ENCODE measurements at regions not wholly inside any gene's neighbourhood (a gene's known extent, or its start where the extent isn't known, plus 50 kb on each side); places are given as distances from the start of the nearest gene placed in this dataset.

DNA sequence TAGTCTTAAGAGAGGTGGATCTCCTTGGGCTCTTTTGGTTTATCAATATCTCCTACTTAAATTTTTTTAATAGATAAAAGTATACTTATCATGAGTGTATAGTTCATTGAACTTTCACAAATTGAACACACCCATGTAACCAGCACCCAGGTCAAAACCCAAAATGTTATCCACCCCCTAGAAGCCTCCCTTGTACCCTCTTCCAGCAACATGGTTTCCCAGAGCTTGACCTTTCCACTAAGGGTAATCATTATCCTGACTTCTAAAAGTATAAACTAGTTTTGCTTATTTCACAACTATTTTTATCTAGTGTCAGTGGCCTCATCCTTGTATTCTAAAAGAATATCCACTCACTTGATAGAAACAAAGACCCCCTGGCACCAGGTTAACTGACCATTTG lies 106.8 kb downstream of the MDH1 start:
- peaks cover 0 to 15% (median 2%) of the 10 kb centered on the region in 4 donors for H3K4me1 ChIP-seq
- TF ChIP-seq, protein P1, sequence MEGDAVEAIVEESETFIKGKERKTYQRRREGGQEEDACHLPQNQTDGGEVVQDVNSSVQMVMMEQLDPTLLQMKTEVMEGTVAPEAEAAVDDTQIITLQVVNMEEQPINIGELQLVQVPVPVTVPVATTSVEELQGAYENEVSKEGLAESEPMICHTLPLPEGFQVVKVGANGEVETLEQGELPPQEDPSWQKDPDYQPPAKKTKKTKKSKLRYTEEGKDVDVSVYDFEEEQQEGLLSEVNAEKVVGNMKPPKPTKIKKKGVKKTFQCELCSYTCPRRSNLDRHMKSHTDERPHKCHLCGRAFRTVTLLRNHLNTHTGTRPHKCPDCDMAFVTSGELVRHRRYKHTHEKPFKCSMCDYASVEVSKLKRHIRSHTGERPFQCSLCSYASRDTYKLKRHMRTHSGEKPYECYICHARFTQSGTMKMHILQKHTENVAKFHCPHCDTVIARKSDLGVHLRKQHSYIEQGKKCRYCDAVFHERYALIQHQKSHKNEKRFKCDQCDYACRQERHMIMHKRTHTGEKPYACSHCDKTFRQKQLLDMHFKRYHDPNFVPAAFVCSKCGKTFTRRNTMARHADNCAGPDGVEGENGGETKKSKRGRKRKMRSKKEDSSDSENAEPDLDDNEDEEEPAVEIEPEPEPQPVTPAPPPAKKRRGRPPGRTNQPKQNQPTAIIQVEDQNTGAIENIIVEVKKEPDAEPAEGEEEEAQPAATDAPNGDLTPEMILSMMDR (IDR thresholded peaks at IDR 0.05), result no peak
- TF ChIP-seq POLR2A (IDR thresholded peaks at IDR 0.05), result no peak
- no peak for TF ChIP-seq EP300 (IDR thresholded peaks at IDR 0.05; ENCODE audit: low read depth)
- TF ChIP-seq POLR2AphosphoS5 (IDR thresholded peaks at IDR 0.05), result no peak
- no peak for DNase-seq
- H3K27ac ChIP-seq, result no peak overlapping the region
- no peak overlapping the region for H3K4me3 ChIP-seq
- in situ Hi-C loops (cut with MboI; ENCODE audit: low pct_ligation_motif_present in 1 of 4, low pct_unique_long_range_greater_than_20kb in 1 of 4, low sequenced_read_pairs in 3 of 4), result loop anchor here (10.0 to 25.0 kb wide), 4 partner anchors 159 to 189 kb away; no protein-coding TSS in a partner anchor
- intact Hi-C loops (cut with DNase I; ENCODE audit: low total_unique reads), result no loop called here
- no peaks in the 10 kb centered on the region for H3K36me3 ChIP-seq
- H3K27me3 ChIP-seq, result no peaks in the 10 kb centered on the region
- no peaks in the 10 kb centered on the region for H3K9me3 ChIP-seq

DNA sequence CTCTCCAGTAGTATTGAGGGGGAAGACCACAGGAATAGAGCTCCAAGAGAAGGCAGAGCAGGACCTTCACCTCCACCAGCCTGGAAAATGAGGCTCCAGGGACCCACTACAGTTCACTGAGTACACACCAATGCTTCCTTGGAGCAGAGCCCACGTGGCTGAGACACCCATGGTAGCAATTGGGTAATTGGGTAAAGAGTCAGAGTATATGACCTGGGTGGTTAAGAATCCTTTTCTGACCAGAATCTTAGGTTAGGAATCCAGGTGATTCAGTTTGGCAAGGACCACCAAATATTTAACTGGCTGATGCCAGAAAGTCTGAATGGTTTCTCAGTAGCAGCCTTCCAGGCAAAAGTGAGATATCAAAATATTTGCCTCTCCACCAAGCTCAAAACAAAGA lies 107.7 kb downstream of the MDH1 start:
- 29% methylated on average over 1 of the region's 1 CpG; no CpG with 5 or more reads in 1 of the 2 donors for WGBS, 2 donors (ENCODE audit: low coverage in 1 of 2)
- no peaks in the 10 kb centered on the region for H3K27me3 ChIP-seq
- no peak for DNase-seq
- in situ Hi-C loops (cut with MboI; ENCODE audit: low pct_ligation_motif_present in 1 of 4, low pct_unique_long_range_greater_than_20kb in 1 of 4, low sequenced_read_pairs in 3 of 4), result loop anchor here (10.0 to 25.0 kb wide), 4 partner anchors 158 to 188 kb away; no protein-coding TSS in a partner anchor
- H3K36me3 ChIP-seq, result no peaks in the 10 kb centered on the region
- no peak overlapping the region for H3K4me3 ChIP-seq
- H3K9me3 ChIP-seq, result no peaks in the 10 kb centered on the region
- no peak for TF ChIP-seq POLR2A (IDR thresholded peaks at IDR 0.05)
- H3K4me1 ChIP-seq, result peaks cover 0 to 15% (median 2%) of the 10 kb centered on the region in 4 donors
- intact Hi-C loops (cut with DNase I; ENCODE audit: low total_unique reads), result no loop called here
- no peak overlapping the region for H3K27ac ChIP-seq

DNA sequence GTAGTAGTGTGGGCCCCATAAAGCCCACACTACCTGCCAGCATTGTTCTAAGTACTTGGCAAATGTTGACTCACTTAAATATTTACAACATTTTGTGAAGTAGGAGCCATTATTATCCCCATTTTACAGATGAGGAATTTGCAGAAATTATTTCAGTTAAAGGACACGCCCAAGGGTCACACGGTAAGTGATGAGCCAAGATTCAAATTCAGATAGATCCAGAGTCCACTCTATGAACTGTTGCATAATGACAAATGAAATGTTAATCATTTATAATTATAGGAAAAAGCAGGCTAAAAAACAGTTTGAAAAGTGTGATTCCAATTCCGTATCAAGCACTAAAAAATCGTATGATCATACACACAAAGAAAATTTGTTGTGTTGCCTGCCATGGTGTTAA lies 108.4 kb downstream of the MDH1 start:
- intact Hi-C loops (cut with DNase I; ENCODE audit: low total_unique reads), result no loop called here
- no peak for DNase-seq

DNA sequence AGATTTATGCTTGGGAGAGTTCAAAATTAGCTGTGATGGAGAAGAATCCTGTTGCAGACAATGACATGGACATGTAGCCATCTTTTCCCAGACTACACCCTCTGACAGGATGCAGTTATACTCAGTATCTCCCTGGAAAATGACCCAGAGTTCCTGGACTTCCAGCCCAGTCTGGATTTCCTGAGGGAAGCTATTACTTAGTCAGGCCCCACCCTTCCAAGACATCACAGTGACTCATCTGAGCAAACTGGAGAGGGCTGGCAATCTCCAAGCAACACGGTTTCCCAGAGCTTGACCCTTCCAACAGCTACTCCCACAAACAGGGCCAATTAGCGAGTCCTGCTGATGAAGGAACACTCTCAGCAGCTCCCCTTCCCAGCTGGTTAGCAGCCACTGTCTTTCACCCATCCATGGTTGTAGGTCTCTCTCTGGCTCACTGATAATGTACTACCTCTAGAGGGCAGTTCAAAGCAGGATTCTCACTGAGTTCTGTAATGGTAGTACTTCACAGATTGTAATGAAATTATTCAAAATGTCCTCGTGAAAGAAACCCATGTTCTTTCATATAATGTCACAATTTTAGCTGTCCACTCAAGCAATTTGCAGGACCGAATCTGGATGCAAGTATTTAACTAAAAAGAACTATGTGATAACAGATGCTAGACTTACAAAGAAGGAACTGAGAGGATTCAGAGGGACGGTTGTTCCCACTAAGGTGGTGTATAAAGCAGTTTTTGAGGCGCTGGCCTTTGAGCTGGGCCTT lies 110.2 kb downstream of the MDH1 start:
- WGBS, 2 donors (ENCODE audit: low coverage in 1 of 2), result 48 to 52% methylated on average over 3 to 6 of the region's 6 CpGs
- peak; percentile 46 for DNase-seq
- in situ Hi-C loops (cut with MboI; ENCODE audit: low pct_ligation_motif_present in 1 of 4, low pct_unique_long_range_greater_than_20kb in 1 of 4, low sequenced_read_pairs in 3 of 4) (loop anchor here (10.0 to 25.0 kb wide), 4 partner anchors 156 to 186 kb away; no protein-coding TSS in a partner anchor), intact Hi-C loops (cut with DNase I; ENCODE audit: low total_unique reads) (no loop called here)
- TF ChIP-seq, protein P1 (IDR thresholded peaks at IDR 0.05), result peak in 4 of 5 experiments; percentile 40 to 56 (median 46)
- no peak for TF ChIP-seq EP300 (IDR thresholded peaks at IDR 0.05; ENCODE audit: low read depth)
- no peak for TF ChIP-seq POLR2A (IDR thresholded peaks at IDR 0.05)
- TF ChIP-seq POLR2AphosphoS5 (IDR thresholded peaks at IDR 0.05), result peak in 2 of 3 donors; percentile 20 to 35
- Histone ChIP-seq H3K36me3 (no peaks in the 10 kb centered on the region), H3K27me3 (no peaks in the 10 kb centered on the region), H3K4me3 (no peak overlapping the region), H3K9me3 (no peaks in the 10 kb centered on the region), H3K4me1 (peaks cover 0 to 15% (median 2%) of the 10 kb centered on the region in 4 donors), H3K27ac (peak overlapping the region; percentile 5 to 66 (median 53))

More for the DNA sequence above, 108.4 kb downstream of the MDH1 start:
- in situ Hi-C loops (cut with MboI; ENCODE audit: low pct_ligation_motif_present in 1 of 4, low pct_unique_long_range_greater_than_20kb in 1 of 4, low sequenced_read_pairs in 3 of 4), result loop anchor here (10.0 to 25.0 kb wide), 4 partner anchors 158 to 188 kb away; no protein-coding TSS in a partner anchor
- Histone ChIP-seq H3K4me3 (no peak overlapping the region), H3K4me1 (peaks cover 0 to 15% (median 2%) of the 10 kb centered on the region in 4 donors), H3K36me3 (no peaks in the 10 kb centered on the region), H3K27me3 (no peaks in the 10 kb centered on the region), H3K27ac (no peak overlapping the region), H3K9me3 (no peaks in the 10 kb centered on the region)
- 83 to 85% methylated on average over 4 of the region's 4 CpGs for WGBS, 2 donors (ENCODE audit: low coverage in 1 of 2)
- TF ChIP-seq POLR2A (IDR thresholded peaks at IDR 0.05) (no peak), EP300 (IDR thresholded peaks at IDR 0.05; ENCODE audit: low read depth) (no peak), POLR2AphosphoS5 (IDR thresholded peaks at IDR 0.05) (no peak)
- TF ChIP-seq, protein P1 (IDR thresholded peaks at IDR 0.05), result no peak
